Sigmoid colon (tissue), 4 donors: ENCODE measurements at regions not wholly inside any gene's neighbourhood (a gene's known extent, or its start where the extent isn't known, plus 50 kb on each side); places are given as distances from the start of the nearest gene placed in this dataset.

Experiments used
- EP300 ChIP-seq, 4 donors: sonication (generic); formaldehyde crosslinking; IDR thresholded peaks; one replicate each; pipeline ENCODE4 v1.6.1; 2017; ENCODE audit warnings: antibody characterized with exemption in 4 of 4
- POLR2A ChIP-seq, 2 donors: fragments of 450-650 bp; IDR thresholded peaks; one replicate each; pipeline ENCODE4 v1.6.1; 2016; ENCODE audit warnings: antibody characterized with exemption in 2 of 2, mild to moderate bottlenecking in 2 of 2, moderate library complexity in 2 of 2
- POLR2AphosphoS5 ChIP-seq, 4 donors: sonication (generic); formaldehyde crosslinking; IDR thresholded peaks; one replicate each; pipeline ENCODE4 v1.6.1; 2017; ENCODE audit warnings: antibody characterized with exemption in 4 of 4
- TF ChIP-seq, protein P1 (sequence below), 4 experiments: fragments of 450-650 bp in 3 of 4; fragments of 200-600 bp in 1 of 4; IDR thresholded peaks; one replicate each; pipeline ENCODE4 v1.5.1; 2016 to 2019; ENCODE audit warnings: antibody characterized with exemption in 4 of 4, mild to moderate bottlenecking in 3 of 4, moderate library complexity in 2 of 4

DNA sequence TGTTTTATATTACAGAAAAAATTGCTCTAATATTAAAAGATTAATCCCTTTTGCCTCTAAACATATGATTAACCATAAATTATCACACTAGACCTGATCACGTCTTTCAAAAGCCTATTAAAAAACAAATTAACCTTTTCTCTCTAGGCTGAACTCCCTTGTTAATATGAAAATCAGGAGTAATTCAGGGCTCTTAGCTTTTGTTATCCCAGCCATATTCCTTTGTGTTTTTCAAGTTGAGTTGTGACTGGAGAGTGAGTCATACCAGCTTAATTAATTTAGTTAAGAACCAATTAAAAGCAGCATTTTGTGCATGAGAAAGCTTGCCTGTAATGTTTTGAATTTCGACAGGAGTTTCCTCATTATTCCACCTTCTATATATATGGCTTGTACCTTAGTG is 385.8 kb downstream of the VGLL3 start:
- TF ChIP-seq, protein P1, sequence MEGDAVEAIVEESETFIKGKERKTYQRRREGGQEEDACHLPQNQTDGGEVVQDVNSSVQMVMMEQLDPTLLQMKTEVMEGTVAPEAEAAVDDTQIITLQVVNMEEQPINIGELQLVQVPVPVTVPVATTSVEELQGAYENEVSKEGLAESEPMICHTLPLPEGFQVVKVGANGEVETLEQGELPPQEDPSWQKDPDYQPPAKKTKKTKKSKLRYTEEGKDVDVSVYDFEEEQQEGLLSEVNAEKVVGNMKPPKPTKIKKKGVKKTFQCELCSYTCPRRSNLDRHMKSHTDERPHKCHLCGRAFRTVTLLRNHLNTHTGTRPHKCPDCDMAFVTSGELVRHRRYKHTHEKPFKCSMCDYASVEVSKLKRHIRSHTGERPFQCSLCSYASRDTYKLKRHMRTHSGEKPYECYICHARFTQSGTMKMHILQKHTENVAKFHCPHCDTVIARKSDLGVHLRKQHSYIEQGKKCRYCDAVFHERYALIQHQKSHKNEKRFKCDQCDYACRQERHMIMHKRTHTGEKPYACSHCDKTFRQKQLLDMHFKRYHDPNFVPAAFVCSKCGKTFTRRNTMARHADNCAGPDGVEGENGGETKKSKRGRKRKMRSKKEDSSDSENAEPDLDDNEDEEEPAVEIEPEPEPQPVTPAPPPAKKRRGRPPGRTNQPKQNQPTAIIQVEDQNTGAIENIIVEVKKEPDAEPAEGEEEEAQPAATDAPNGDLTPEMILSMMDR (IDR thresholded peaks at IDR 0.05), result no peak
- TF ChIP-seq POLR2A (IDR thresholded peaks at IDR 0.05) (no peak), POLR2AphosphoS5 (IDR thresholded peaks at IDR 0.05) (no peak), EP300 (IDR thresholded peaks at IDR 0.05) (no peak)
